ENCODE measurements at regions not wholly inside any gene's neighbourhood (a gene's known extent, or its start where the extent isn't known, plus 50 kb on each side); places are given as distances from the start of the nearest gene placed in this dataset.
"Not testable (repeated sequence)": the region's sequence is repeated elsewhere in the genome, so short reads cannot be mapped to it uniquely, and the experiment has no call there.

DNA sequence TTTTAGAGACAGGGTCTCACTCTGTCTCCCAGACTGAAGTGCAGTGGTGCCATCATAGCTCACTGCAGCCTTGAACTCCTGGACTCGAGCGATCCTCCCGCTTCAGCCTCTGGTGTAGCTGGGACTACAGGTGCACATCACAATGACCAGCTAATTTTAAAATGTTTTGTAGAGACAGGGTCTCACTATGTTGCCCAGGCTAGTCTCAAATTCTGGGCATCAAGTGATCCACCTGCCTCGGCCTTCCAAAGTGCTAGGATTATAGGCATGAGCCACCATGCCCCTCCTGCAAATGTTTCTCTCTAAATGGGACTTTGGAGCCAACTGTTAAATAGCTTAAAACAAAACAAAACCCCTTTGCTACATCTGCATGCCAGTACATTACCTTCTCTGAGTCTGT is 82.2 kb upstream of the BRD7 start:
- Histone ChIP-seq H3K27ac (no peak overlapping the region), H3K4me1 (replicated peaks) (no peaks in the 10 kb centered on the region), H3K27me3 (replicated peaks) (no peaks in the 10 kb centered on the region), H3K4me3 (no peak overlapping the region), H3K9me3 (replicated peaks) (no peaks in the 10 kb centered on the region), H3K36me3 (no peaks in the 10 kb centered on the region)
- DNase-seq (ENCODE audit: low read depth in 1 of 2, low spot score in 2 of 2) = no peak

GRCh38 chr16:50449800-50450199 is 81.0 kb upstream of the BRD7 start:
- H3K4me1 ChIP-seq (replicated peaks) = no peaks in the 10 kb centered on the region

DNA sequence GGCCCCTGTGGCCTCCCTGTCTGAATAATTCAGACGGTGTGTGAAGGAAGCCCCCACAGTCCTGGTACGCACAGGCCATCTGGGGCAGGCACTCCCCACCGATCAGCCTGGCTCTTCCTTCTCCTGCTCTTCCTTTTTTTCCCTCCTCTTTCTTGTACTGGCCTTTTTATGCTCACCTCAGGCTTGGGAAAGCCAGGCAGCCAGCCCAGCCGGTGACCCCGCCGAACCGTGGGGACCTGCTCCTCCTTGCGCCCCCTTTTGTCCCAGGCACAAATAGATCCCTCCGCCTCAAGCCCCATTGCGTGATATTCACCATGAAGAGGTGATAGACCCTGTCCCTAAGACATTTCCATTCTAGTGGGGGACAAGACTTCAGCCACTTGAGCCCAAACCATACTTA is 80.2 kb upstream of the BRD7 start:
- no peak overlapping the region for H3K27ac ChIP-seq
- H3K9me3 ChIP-seq (replicated peaks) = no peaks in the 10 kb centered on the region
- no peaks in the 10 kb centered on the region for H3K36me3 ChIP-seq
- no peak overlapping the region for H3K4me3 ChIP-seq
- no peaks in the 10 kb centered on the region for H3K4me1 ChIP-seq (replicated peaks)
- no peaks in the 10 kb centered on the region; the same call in 1 of the 2 replicates for H3K27me3 ChIP-seq (replicated peaks)
- DNase-seq (ENCODE audit: low read depth in 1 of 2, low spot score in 2 of 2) = no peak

More at GRCh38 chr16:50449800-50450199, 81.0 kb upstream of the BRD7 start:
- H3K4me3 ChIP-seq = no peak overlapping the region
- H3K36me3 ChIP-seq = no peaks in the 10 kb centered on the region
- H3K9me3 ChIP-seq (replicated peaks) = no peaks in the 10 kb centered on the region
- H3K27me3 ChIP-seq (replicated peaks) = no peaks in the 10 kb centered on the region; the same call in 1 of the 2 replicates
- no peak overlapping the region for H3K27ac ChIP-seq
- DNase-seq (ENCODE audit: low read depth in 1 of 2, low spot score in 2 of 2) = no peak

DNA sequence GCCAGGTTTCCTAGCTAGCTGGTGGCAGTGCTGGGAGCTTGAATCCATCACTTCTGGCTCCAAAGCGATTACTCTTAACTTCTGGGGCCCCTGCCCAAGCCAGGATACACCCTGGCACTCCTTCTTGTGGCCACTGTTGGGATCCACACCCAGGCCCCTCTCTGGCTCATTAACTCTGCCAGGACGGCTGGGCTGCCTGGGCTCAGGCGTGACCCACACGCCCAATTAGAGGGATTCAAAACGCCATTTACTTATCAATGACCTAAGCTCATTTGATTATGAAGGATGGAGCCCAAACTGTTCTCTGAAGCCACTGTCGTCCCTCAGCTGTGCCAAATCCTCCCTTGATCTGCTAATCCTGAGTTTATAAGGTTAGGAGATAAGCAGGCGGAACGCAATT is 79.7 kb upstream of the BRD7 start:
- DNase-seq (ENCODE audit: low read depth in 1 of 2, low spot score in 2 of 2) = no peak
- Histone ChIP-seq H3K4me1 (replicated peaks) (no peaks in the 10 kb centered on the region), H3K27ac (no peak overlapping the region), H3K27me3 (replicated peaks) (no peaks in the 10 kb centered on the region; the same call in 1 of the 2 replicates), H3K36me3 (no peaks in the 10 kb centered on the region), H3K4me3 (no peak overlapping the region), H3K9me3 (replicated peaks) (no peaks in the 10 kb centered on the region)

DNA sequence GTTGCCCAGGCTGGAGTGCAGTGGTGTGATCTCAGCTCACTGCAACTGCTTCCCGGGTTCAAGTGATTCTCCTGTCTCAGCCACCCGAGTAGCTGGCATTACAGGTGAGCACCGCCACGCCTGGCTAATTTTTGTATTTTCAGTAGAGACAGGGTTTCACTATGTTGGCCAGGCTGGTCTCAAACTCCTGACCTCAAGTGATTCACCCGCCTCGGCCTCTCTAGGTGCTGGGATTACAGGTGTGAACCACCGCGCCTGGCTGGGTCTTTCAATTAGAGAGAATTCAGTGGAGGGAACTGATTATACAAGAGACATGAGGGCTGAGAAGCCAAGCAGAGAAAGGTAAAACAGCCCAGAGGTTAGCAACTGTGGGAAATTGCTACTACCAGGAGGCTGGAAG is 78.6 kb upstream of the BRD7 start:
- H3K27me3 ChIP-seq (replicated peaks); H3K4me1 ChIP-seq (replicated peaks); H3K27ac ChIP-seq; H3K4me3 ChIP-seq; H3K36me3 ChIP-seq; DNase-seq (ENCODE audit: low read depth in 1 of 2, low spot score in 2 of 2); H3K9me3 ChIP-seq (replicated peaks): not testable (repeated sequence)

DNA sequence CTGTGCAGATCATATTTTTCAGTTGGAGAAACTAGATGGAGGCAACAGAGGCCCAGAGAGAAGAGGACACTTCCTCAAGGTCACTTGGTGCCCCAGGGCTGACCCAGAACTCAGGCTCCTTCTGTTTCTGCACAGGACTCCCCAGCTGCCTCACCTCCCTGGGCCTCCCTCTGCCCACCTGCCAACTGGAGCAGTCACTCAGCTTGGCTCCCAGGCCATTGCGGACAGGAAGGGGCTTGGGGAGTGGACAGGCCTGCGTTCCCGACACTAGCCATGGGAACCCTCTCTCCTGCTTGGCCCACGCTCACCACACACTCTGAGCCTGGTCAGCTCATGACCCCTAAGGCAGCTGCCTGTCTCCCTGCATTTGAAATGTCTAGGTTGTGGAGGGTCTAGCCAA is 78.1 kb upstream of the BRD7 start:
- H3K4me1 ChIP-seq (replicated peaks) = no peaks in the 10 kb centered on the region
- H3K27me3 ChIP-seq (replicated peaks) = no peaks in the 10 kb centered on the region; the same call in 1 of the 2 replicates
- no peaks in the 10 kb centered on the region for H3K9me3 ChIP-seq (replicated peaks)
- H3K27ac ChIP-seq = no peak overlapping the region
- no peak overlapping the region for H3K4me3 ChIP-seq
- H3K36me3 ChIP-seq = no peaks in the 10 kb centered on the region
- DNase-seq (ENCODE audit: low read depth in 1 of 2, low spot score in 2 of 2) = no peak

GRCh38 chr16:50445621-50446555 is 77.1 kb upstream of the BRD7 start:
- Histone ChIP-seq H3K4me1 (replicated peaks) (no peaks in the 10 kb centered on the region), H3K4me3 (no peak overlapping the region), H3K36me3 (no peaks in the 10 kb centered on the region), H3K27ac (no peak overlapping the region), H3K27me3 (replicated peaks) (no peaks in the 10 kb centered on the region; the same call in 1 of the 2 replicates), H3K9me3 (replicated peaks) (no peaks in the 10 kb centered on the region)
- no peak for DNase-seq (ENCODE audit: low read depth in 1 of 2, low spot score in 2 of 2)

GRCh38 chr16:50444526-50444925 is 75.7 kb upstream of the BRD7 start:
- Histone ChIP-seq H3K9me3 (replicated peaks) (no peaks in the 10 kb centered on the region), H3K4me1 (replicated peaks) (no peaks in the 10 kb centered on the region), H3K27me3 (replicated peaks) (no peaks in the 10 kb centered on the region; the same call in 1 of the 2 replicates), H3K27ac (no peak overlapping the region), H3K36me3 (no peaks in the 10 kb centered on the region), H3K4me3 (no peak overlapping the region)
- no peak for DNase-seq (ENCODE audit: low read depth in 1 of 2, low spot score in 2 of 2)

DNA sequence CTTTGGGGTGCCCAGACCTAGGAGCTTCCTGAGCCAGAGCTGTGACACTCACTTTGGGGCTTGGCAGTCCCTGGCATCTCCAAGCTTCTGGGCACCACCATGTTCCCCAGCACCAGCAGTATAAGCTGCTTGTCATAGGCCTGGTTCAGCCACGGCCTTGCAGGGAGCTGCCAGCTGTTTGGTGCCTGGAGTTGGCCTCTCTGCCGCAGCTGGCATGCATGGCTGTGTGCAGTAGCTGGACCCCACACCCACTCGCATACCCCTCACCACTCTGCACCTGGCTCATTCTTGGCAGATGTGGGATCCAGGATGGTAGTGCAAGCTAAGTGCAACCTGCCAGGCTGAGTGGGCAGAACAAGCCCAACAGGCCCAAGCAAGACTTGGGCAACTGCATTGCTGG is 73.4 kb upstream of the BRD7 start:
- Histone ChIP-seq H3K27ac (no peak overlapping the region), H3K9me3 (replicated peaks) (no peaks in the 10 kb centered on the region)

GRCh38 chr16:50441486-50442157 is 72.8 kb upstream of the BRD7 start:
- Histone ChIP-seq H3K4me1 (replicated peaks) (no peaks in the 10 kb centered on the region), H3K9me3 (replicated peaks) (no peaks in the 10 kb centered on the region), H3K27me3 (replicated peaks) (no peaks in the 10 kb centered on the region; the same call in 1 of the 2 replicates), H3K36me3 (no peaks in the 10 kb centered on the region), H3K4me3 (no peak overlapping the region), H3K27ac (no peak overlapping the region)
- DNase-seq (ENCODE audit: low read depth in 1 of 2, low spot score in 2 of 2) = no peak

More for the DNA sequence above, 73.4 kb upstream of the BRD7 start:
- no peak for DNase-seq (ENCODE audit: low read depth in 1 of 2, low spot score in 2 of 2)
- no peaks in the 10 kb centered on the region; the same call in 1 of the 2 replicates for H3K27me3 ChIP-seq (replicated peaks)
- H3K36me3 ChIP-seq = no peaks in the 10 kb centered on the region
- no peak overlapping the region for H3K4me3 ChIP-seq
- no peaks in the 10 kb centered on the region for H3K4me1 ChIP-seq (replicated peaks)

DNA sequence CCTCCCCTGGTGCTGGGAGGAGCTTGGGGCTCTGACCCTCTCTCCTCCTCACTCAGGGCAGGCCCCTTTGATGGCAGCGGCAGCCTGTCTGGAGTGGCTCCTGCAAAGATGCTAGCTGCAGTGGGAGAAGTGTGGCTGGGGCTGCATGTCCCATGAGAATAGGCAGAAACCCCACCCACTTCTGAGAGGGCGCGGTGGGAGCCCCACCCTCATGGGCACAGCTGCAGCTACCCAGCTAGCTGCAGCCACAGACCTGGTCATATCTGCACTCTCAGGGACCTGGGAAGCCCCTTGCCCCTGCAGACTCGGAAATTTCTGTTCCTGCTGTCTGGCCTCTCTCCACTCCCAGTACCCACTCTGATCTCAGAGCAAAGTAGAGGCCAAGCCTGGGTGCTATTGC is 72.2 kb upstream of the BRD7 start:
- Histone ChIP-seq H3K27me3 (replicated peaks) (no peaks in the 10 kb centered on the region; the same call in 1 of the 2 replicates), H3K9me3 (replicated peaks) (no peaks in the 10 kb centered on the region), H3K27ac (no peak overlapping the region), H3K4me1 (replicated peaks) (no peaks in the 10 kb centered on the region), H3K4me3 (no peak overlapping the region), H3K36me3 (no peaks in the 10 kb centered on the region)
- no peak for DNase-seq (ENCODE audit: low read depth in 1 of 2, low spot score in 2 of 2)

- Histone ChIP-seq H3K27ac (no peak overlapping the region), H3K27me3 (replicated peaks) (no peaks in the 10 kb centered on the region; the same call in 1 of the 2 replicates), H3K4me3 (no peak overlapping the region), H3K36me3 (no peaks in the 10 kb centered on the region), H3K9me3 (replicated peaks) (no peaks in the 10 kb centered on the region), H3K4me1 (replicated peaks) (no peaks in the 10 kb centered on the region)
- DNase-seq (ENCODE audit: low read depth in 1 of 2, low spot score in 2 of 2) = peak in 1 of 2 experiments; percentile 28
Measured at GRCh38 chr16:50440531-50440930, 71.7 kb upstream of the BRD7 start.

DNA sequence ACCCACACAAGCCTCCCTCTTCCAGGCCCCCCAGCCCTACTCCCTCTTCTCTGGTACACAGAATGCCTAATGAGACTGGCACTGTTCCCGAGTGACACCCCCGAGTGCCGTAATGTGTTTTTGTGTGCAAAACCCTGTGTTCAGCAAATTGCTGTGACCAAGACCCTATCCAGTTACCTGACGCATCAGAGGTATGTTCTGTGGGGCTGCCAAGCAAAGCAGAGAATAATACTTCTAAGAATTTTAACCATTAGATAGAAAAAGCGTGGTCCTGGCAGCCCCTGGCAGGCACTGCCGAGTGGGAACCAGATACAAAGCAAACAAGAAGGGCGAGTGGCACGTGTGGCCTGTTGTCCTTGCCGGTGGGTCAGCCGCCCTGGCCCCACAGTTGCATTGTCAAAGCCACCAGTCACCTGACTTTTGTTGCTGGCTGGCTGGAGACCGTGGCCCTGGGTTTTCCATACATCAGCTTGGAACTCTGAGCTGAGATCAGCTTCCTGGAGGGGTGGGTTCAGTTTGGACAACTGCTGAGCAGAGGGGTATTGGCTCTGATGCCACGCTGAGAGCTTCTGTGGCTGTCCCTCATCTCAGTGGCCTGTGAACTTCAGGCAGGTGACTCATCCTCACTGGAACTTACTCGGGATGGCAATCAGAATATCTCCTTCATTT is 69.1 kb upstream of the BRD7 start:
- no peaks in the 10 kb centered on the region for H3K36me3 ChIP-seq
- H3K27me3 ChIP-seq (replicated peaks) = peaks cover 3% of the 10 kb centered on the region; the same call in 1 of the 2 replicates
- H3K27ac ChIP-seq = no peak overlapping the region
- H3K4me1 ChIP-seq (replicated peaks) = no peaks in the 10 kb centered on the region
- no peak for DNase-seq (ENCODE audit: low read depth in 1 of 2, low spot score in 2 of 2)
- no peaks in the 10 kb centered on the region for H3K9me3 ChIP-seq (replicated peaks)
- no peak overlapping the region for H3K4me3 ChIP-seq
